Type B pancreatic cell (in vitro differentiated cells): ENCODE measurements at regions not wholly inside any gene's neighbourhood (a gene's known extent, or its start where the extent isn't known, plus 50 kb on each side); places are given as distances from the start of the nearest gene placed in this dataset.

Source experiments
- DNase-seq: peaks from one replicate; pipeline ENCODE4 v3.0.0; 2021; ENCODE audit warnings: mixed read lengths; ENCODE audit not compliant: unreplicated experiment; ENCODE audit errors: extremely low spot score
- H3K27ac Mint-ChIP-seq: 2 replicates; pipeline ENCODE4 v1.8.0; 2021; ENCODE audit warnings: mild to moderate bottlenecking, mixed read lengths
- H3K27me3 Mint-ChIP-seq: 2 replicates; pipeline ENCODE4 v1.8.0; 2021; ENCODE audit warnings: mixed read lengths
- H3K36me3 Mint-ChIP-seq: 2 replicates; pipeline ENCODE4 v1.8.0; 2021; ENCODE audit warnings: mixed read lengths
- H3K4me1 Mint-ChIP-seq: one replicate; pipeline ENCODE4 v1.8.0; 2021; ENCODE audit warnings: mixed read lengths; ENCODE audit not compliant: unreplicated experiment
- H3K4me3 Mint-ChIP-seq: 2 replicates; pipeline ENCODE4 v1.8.0; 2021; ENCODE audit warnings: mild to moderate bottlenecking, mixed read lengths
- H3K9me3 Mint-ChIP-seq: 2 replicates; pipeline ENCODE4 v1.8.0; 2021; ENCODE audit warnings: mixed read lengths
- TF ChIP-seq, protein P1 (sequence below): fragments of 200-600 bp; sonication (generic); conservative IDR thresholded peaks from 2 replicates; pipeline ENCODE4 v1.5.0; 2021; ENCODE audit warnings: antibody characterized with exemption, mild to moderate bottlenecking

DNA sequence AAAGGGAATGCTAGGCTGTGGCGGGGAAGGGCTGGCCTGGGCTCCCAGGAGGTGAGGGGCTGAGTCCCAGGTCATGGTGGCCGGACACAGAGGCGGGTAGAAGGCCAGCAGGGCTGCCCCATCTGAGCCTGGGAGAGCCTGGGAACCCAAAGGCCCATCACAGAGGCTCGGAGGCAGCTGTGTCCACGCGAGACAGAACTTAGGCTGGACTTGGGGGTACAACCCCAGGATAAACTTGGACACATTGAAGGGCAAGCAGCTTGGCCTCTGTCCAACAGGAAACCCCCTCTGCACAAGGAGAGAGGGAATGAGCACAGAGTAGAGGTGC, 95.9 kb downstream of the ZFP36L2 start:
- TF ChIP-seq, protein P1, sequence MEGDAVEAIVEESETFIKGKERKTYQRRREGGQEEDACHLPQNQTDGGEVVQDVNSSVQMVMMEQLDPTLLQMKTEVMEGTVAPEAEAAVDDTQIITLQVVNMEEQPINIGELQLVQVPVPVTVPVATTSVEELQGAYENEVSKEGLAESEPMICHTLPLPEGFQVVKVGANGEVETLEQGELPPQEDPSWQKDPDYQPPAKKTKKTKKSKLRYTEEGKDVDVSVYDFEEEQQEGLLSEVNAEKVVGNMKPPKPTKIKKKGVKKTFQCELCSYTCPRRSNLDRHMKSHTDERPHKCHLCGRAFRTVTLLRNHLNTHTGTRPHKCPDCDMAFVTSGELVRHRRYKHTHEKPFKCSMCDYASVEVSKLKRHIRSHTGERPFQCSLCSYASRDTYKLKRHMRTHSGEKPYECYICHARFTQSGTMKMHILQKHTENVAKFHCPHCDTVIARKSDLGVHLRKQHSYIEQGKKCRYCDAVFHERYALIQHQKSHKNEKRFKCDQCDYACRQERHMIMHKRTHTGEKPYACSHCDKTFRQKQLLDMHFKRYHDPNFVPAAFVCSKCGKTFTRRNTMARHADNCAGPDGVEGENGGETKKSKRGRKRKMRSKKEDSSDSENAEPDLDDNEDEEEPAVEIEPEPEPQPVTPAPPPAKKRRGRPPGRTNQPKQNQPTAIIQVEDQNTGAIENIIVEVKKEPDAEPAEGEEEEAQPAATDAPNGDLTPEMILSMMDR = no peak
- DNase-seq = no peak

DNA sequence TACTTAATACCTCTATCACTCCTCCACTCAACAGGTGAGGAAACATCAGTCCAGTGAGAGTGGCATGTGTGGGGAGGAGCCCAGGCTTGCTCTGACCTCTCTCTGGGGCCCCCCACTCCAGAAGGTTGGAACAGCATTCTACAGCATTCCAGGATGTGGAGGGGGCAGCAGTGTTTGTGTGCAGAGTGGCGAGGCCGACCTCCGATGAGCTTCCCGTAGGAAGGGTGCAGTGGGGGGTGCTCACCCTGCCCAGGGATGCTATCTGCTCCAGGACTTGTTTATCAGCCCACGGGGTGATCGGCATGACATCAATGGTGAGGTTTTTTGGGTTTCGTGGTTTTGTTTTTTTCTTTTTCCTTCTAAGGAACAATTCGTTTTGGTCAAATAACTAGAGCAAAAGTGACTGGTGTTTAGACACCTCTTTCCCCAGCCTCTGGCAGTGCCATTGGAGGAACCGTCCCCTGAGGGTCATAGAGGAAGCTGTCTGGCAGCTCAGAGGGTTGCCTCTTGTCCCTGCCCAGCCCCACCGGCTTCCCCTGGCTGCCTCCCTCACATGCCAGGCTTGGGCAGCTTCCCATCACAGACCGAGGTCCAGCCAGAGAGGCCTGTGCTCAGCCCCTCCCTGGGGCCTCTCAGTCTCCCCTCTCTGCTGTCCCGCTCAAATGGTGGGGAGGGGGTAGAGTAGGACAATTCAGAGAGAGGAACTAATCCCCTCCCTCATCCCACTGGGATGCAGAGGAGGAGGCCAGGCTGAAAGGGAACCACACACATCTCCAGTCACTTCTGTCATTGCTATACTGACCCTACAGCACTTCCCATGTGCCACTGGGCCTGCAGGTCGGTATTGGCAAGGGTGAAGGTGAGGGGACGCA, 96.5 kb downstream of the ZFP36L2 start:
- DNase-seq = no peak
- Mint-ChIP-seq H3K27me3 (no peaks in the 10 kb centered on the region), H3K27ac (peak overlapping the region; percentile 43), H3K36me3 (no peaks in the 10 kb centered on the region), H3K4me3 (peak overlapping the region; percentile 47), H3K9me3 (no peaks in the 10 kb centered on the region), H3K4me1 (peaks cover 39% of the 10 kb centered on the region)
- TF ChIP-seq, protein P1 = no peak

More for the DNA sequence above, 95.9 kb downstream of the ZFP36L2 start:
- H3K9me3 Mint-ChIP-seq = no peaks in the 10 kb centered on the region
- H3K27ac Mint-ChIP-seq = no peak overlapping the region
- no peaks in the 10 kb centered on the region for H3K27me3 Mint-ChIP-seq
- peaks cover 41% of the 10 kb centered on the region for H3K4me1 Mint-ChIP-seq
- no peaks in the 10 kb centered on the region for H3K36me3 Mint-ChIP-seq
- H3K4me3 Mint-ChIP-seq = peak overlapping the region; percentile 47

DNA sequence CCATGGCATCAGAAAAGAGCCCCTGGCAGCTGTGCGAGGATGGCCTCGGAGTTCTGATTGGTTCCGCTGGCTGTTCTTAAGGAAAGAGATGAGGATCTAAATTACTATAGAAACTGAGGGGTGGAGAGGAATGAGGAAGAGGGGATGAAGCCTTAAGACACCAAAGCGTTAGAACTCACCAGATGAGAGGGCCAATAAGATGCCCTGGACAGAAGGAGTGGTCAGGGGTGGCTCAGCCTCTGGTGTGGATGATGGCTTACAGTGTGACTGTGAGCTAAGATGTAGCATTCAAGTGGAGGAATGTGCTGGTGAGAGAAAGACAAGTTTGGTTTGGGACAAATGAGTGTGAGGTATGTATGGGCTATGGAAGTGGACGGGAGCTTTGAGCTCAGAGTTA, 97.8 kb downstream of the ZFP36L2 start:
- H3K36me3 Mint-ChIP-seq = no peaks in the 10 kb centered on the region
- H3K4me3 Mint-ChIP-seq = peak overlapping the region; percentile 3
- no peaks in the 10 kb centered on the region for H3K27me3 Mint-ChIP-seq
- peaks cover 44% of the 10 kb centered on the region for H3K4me1 Mint-ChIP-seq
- H3K9me3 Mint-ChIP-seq = no peaks in the 10 kb centered on the region
- H3K27ac Mint-ChIP-seq = peak overlapping the region; percentile 5
- DNase-seq = no peak
- TF ChIP-seq, protein P1 = no peak

DNA sequence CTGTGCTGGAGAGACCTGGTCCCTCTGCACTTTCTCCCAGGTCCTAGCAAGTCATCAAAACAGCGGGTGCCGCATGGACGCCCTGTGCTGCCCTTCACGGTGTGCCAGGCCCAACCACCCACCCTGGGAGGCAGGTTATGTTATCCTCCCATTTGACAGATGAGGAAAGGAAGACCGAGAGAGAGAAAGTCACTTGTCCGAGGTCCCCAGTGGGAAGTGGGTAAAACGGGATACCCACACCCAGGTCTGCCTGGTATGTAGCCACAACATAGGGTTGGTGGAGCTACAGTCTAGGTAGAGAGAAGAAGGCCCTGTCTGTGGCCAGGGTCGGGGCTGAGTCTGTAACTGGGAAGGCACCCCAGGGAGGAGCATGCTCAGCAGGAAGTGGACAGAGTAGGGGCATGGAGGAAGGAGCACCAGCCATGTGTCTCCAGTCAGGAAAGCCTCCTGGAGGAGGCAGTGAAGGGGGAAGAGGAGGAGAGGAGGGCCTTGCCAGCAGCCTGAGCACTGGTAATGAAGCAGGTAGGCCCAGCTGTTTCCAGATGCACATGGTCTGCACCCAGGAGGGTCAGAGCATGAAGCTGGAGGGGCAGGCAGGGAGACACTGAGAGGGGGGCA, 98.4 kb downstream of the ZFP36L2 start:
- H3K9me3 Mint-ChIP-seq = no peaks in the 10 kb centered on the region
- peaks cover 44% of the 10 kb centered on the region for H3K4me1 Mint-ChIP-seq
- H3K27ac Mint-ChIP-seq = no peak overlapping the region
- H3K27me3 Mint-ChIP-seq = no peaks in the 10 kb centered on the region
- no peaks in the 10 kb centered on the region for H3K36me3 Mint-ChIP-seq
- H3K4me3 Mint-ChIP-seq = no peak overlapping the region
- DNase-seq = no peak
- TF ChIP-seq, protein P1 = no peak

DNA sequence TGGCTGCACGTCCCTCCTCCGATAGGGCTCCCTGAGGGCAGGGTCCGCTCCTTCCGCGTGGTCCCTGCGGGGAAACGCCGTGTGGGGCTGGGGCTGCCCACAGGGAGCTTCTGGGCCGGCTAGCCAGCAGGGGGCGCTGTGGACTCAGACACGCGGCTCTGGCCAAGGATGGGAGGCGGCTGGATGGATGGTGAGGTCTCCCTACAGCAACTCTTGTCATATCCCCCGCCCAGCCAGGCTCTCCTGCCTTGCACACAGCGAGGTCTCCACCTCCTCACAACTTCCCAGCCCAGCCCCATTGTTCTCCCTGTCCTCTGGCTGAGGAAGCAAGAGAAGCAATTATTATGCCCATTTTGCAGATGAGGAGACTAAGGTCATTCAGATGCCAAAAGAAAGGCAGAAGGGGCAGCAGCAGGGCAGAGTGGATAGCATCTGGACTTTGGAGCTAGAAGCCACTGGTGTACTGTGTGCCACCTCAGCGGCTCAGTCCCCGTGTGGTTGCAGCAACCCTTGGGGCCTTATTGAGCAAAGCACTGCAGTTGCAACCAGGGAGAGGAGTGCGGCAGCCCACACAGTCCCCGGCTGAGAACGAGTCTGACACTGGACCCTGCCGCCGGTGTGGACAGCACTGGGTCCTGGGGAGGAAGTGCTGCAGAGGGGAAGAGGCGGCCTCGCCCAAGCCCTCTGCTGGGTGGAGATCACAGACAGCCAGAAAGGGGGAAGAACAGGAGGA, 99.0 kb downstream of the ZFP36L2 start:
- H3K36me3 Mint-ChIP-seq = no peaks in the 10 kb centered on the region
- H3K27ac Mint-ChIP-seq = no peak overlapping the region
- H3K4me1 Mint-ChIP-seq = peaks cover 46% of the 10 kb centered on the region
- TF ChIP-seq, protein P1 = peak; percentile 68
- no peak for DNase-seq
- no peaks in the 10 kb centered on the region for H3K9me3 Mint-ChIP-seq
- no peaks in the 10 kb centered on the region for H3K27me3 Mint-ChIP-seq
- no peak overlapping the region for H3K4me3 Mint-ChIP-seq
